ENCODE measurements at regions not wholly inside any gene's neighbourhood (a gene's known extent, or its start where the extent isn't known, plus 50 kb on each side); places are given as distances from the start of the nearest gene placed in this dataset.

DNA sequence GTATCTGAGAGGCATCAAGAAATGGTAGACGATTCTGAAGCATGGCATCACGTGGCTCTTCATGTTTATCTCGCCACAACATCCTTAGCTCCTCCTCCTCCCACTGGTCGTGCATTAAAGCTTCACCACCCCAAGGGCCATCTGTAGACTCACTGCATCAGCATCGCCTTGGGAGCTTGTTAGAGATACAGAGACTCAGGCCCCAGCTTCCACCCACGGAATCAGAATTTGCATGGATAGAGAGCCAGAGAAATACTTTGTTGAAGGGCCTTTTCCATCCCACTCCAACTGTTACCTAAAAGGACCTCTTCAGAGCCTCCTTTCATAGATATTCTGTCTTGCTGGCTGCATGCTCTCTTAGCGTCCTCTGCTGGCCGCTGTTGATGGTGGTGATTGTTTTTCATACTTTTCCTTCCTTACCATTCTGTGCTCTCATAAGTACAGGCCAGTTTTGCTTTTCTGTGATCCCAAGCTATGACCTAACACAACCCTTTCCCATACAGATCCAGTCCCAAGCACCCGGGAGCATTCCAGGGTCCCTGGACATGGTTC lies 1049.4 kb upstream of the EEF2KMT start:
- TF ChIP-seq FOS (IDR thresholded peaks at IDR 0.05; ENCODE audit: borderline replicate concordance, insufficient read depth, low read length): no peak
- no peak for TF ChIP-seq POLR2A (IDR thresholded peaks at IDR 0.05; ENCODE audit: low read depth, low read length)
- TF ChIP-seq, protein P1, sequence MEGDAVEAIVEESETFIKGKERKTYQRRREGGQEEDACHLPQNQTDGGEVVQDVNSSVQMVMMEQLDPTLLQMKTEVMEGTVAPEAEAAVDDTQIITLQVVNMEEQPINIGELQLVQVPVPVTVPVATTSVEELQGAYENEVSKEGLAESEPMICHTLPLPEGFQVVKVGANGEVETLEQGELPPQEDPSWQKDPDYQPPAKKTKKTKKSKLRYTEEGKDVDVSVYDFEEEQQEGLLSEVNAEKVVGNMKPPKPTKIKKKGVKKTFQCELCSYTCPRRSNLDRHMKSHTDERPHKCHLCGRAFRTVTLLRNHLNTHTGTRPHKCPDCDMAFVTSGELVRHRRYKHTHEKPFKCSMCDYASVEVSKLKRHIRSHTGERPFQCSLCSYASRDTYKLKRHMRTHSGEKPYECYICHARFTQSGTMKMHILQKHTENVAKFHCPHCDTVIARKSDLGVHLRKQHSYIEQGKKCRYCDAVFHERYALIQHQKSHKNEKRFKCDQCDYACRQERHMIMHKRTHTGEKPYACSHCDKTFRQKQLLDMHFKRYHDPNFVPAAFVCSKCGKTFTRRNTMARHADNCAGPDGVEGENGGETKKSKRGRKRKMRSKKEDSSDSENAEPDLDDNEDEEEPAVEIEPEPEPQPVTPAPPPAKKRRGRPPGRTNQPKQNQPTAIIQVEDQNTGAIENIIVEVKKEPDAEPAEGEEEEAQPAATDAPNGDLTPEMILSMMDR (IDR thresholded peaks at IDR 0.05; ENCODE audit: extremely low read depth in 1 of 2, insufficient read depth in 1 of 2, low read depth in 1 of 2, low read length in 2 of 2): no peak
- no peak for TF ChIP-seq MYC (IDR thresholded peaks at IDR 0.05; ENCODE audit: low read depth, low read length)
- TF ChIP-seq, protein P2, sequence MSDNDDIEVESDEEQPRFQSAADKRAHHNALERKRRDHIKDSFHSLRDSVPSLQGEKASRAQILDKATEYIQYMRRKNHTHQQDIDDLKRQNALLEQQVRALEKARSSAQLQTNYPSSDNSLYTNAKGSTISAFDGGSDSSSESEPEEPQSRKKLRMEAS (IDR thresholded peaks at IDR 0.05; ENCODE audit: insufficient read depth, insufficient read length): no peak
- no peak for TF ChIP-seq POLR2AphosphoS5 (IDR thresholded peaks at IDR 0.05; ENCODE audit: insufficient read depth, low read depth, low read length)
- TF ChIP-seq EZH2 (IDR thresholded peaks at IDR 0.05; ENCODE audit: borderline replicate concordance, low read depth, low read length, severe bottlenecking): no peak
